ENCODE measurements at regions not wholly inside any gene's neighbourhood (a gene's known extent, or its start where the extent isn't known, plus 50 kb on each side); places are given as distances from the start of the nearest gene placed in this dataset.

DNA sequence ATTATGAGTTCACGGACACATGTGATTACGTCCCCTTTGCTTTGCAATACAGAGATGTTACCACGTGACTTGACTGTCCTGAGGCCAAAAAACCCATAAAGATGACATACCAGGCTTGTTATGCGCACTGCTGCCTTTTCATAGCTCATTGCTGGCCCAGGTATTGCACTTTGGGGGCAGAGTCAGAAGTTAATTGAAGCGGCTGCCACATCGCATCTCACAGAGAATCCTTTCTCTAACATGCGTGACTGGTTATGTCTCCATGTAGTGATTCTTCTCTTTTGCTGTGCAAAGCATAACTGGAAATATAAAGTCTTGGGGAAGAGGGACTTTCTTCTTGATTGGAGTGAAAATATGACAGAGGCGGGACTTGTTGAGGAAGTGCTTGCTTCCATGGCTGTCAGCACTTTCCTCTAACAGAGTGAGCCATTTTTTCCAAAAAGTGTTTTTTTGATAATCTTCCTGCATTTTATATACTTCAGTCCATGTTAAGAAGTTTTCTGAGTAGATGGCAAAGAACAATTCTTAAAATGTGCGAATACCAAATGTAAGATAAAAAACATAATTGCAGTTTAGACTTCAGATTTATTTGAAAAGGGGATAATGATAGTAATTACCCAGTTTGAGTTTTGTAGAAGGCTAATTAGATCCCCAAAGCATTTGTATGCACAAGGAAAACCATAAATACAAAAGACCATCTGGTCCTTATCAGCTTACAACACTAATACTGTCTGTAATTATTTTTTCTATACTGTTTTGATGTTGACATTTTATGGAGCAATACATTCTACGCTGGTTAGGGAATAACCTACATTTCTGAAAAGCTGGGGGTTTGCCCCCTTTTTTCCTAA lies 324.6 kb upstream of the MTNR1B start:
- TF ChIP-seq, protein P1, sequence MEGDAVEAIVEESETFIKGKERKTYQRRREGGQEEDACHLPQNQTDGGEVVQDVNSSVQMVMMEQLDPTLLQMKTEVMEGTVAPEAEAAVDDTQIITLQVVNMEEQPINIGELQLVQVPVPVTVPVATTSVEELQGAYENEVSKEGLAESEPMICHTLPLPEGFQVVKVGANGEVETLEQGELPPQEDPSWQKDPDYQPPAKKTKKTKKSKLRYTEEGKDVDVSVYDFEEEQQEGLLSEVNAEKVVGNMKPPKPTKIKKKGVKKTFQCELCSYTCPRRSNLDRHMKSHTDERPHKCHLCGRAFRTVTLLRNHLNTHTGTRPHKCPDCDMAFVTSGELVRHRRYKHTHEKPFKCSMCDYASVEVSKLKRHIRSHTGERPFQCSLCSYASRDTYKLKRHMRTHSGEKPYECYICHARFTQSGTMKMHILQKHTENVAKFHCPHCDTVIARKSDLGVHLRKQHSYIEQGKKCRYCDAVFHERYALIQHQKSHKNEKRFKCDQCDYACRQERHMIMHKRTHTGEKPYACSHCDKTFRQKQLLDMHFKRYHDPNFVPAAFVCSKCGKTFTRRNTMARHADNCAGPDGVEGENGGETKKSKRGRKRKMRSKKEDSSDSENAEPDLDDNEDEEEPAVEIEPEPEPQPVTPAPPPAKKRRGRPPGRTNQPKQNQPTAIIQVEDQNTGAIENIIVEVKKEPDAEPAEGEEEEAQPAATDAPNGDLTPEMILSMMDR (IDR thresholded peaks at IDR 0.05): no peak
- TF ChIP-seq ZFX (IDR thresholded peaks at IDR 0.05; ENCODE audit: borderline replicate concordance): no peak
